HepG2 (cell line): ENCODE measurements at regions not wholly inside any gene's neighbourhood (a gene's known extent, or its start where the extent isn't known, plus 50 kb on each side); places are given as distances from the start of the nearest gene placed in this dataset.

Source experiments
- ATAC-seq: fragments of 200-7000 bp; cut with Tn5 transposase; 3 replicates; pipeline ENCODE4 v1.9.1; 2020; ENCODE audit warnings: mild to moderate bottlenecking, moderate library complexity
- BruUV-seq: library from RNA; stranded (reverse); fragments of 400-500 nt; replicated peaks from 2 replicates; lab custom pipeline; 2021; lab: Mats Ljungman, UMichigan
- CTCF ChIA-PET: fragments of 300-600 bp; formaldehyde crosslinking; extraction: SDS; loops from one replicate; lab custom pipeline; 2021; ENCODE audit warnings: low total read pairs, inconsistent platforms, low intra/inter-chr PET ratio; lab: Yijun Ruan, JAX
- POLR2A ChIA-PET: fragments of 350-600 bp; sonication (Branson Sonifier 250); formaldehyde crosslinking; loops from one replicate; lab custom pipeline; 2020; ENCODE audit warnings: antibody characterized with exemption, inconsistent platforms; lab: Yijun Ruan, JAX
- DNase-seq: peaks from one replicate; pipeline ENCODE4 v3.0.0-alpha.2; 2015; ENCODE audit warnings: low spot score
- FAIRE-seq: peaks from 3 replicates; lab custom pipeline; 2011; peaks lifted over from hg19 to GRCh38; lab: Jason Lieb, UNC
- H2AFZ ChIP-seq: one replicate; pipeline ENCODE4 v1.6.1; 2011; ENCODE audit warnings: low read length, inconsistent platforms
- H3K27ac ChIP-seq: fragments of 300-600 bp; 3 replicates; pipeline ENCODE4 v1.8.0; 2011; ENCODE audit warnings: mixed run types, mild to moderate bottlenecking, mixed read lengths, low read length, inconsistent platforms; ENCODE audit not compliant: insufficient read depth; ENCODE audit errors: extremely low read length
- H3K27me3 ChIP-seq, 2 experiments: fragments of 200-600 bp in 1 of 2; 2 replicates in 1 of 2; 3 replicates in 1 of 2; pipeline versions ENCODE4 v1.6.0 to v1.8.0; 2011; ENCODE audit warnings: low read length in 2 of 2, mild to moderate bottlenecking in 2 of 2, moderate library complexity in 2 of 2, inconsistent platforms in 1 of 2; ENCODE audit not compliant: insufficient read depth in 2 of 2, control insufficient read depth in 1 of 2
- H3K36me3 ChIP-seq, 2 experiments: fragments of 200-600 bp in 1 of 2; replicated peaks in 1 of 2; 2 replicates in 1 of 2; 3 replicates in 1 of 2; pipeline versions ENCODE4 v1.5.1 to v1.8.0; 2011; ENCODE audit warnings: low read length in 2 of 2, inconsistent platforms in 1 of 2; ENCODE audit not compliant: insufficient read depth in 2 of 2, control insufficient read depth in 1 of 2
- H3K4me1 ChIP-seq: 2 replicates; pipeline ENCODE4 v1.5.1; 2012; ENCODE audit warnings: low read length, inconsistent platforms; ENCODE audit not compliant: insufficient read depth
- H3K4me2 ChIP-seq: 2 replicates; pipeline ENCODE4 v1.6.0; 2011; ENCODE audit warnings: low read depth, low read length, inconsistent platforms
- H3K4me3 ChIP-seq, 3 experiments: fragments of 200-600 bp in 1 of 3; sonication (generic), shearing (Covaris generic) in 1 of 3; replicated peaks in 1 of 3; 2 replicates each; pipeline ENCODE4 v1.5.1; 2011 to 2016; ENCODE audit warnings: low read length in 3 of 3, inconsistent platforms in 2 of 3, low read depth in 2 of 3, mild to moderate bottlenecking in 2 of 3, control low read depth in 1 of 3, mixed read lengths in 1 of 3; ENCODE audit not compliant: insufficient read depth in 1 of 3
- H3K79me2 ChIP-seq: one replicate; pipeline ENCODE4 v1.6.1; 2011; ENCODE audit warnings: low read length, inconsistent platforms; ENCODE audit not compliant: insufficient read depth
- H3K9ac ChIP-seq: 2 replicates; pipeline ENCODE4 v1.6.0; 2011; ENCODE audit warnings: mild to moderate bottlenecking, low read depth, low read length, inconsistent platforms; ENCODE audit not compliant: insufficient read depth
- H3K9me3 ChIP-seq: 2 replicates; pipeline ENCODE4 v1.5.1; 2012; ENCODE audit warnings: mild to moderate bottlenecking, low read length
- H4K20me1 ChIP-seq: 2 replicates; pipeline ENCODE4 v1.6.0; 2011; ENCODE audit warnings: inconsistent platforms, mild to moderate bottlenecking, low read length, moderate library complexity; ENCODE audit not compliant: insufficient read depth
- CEBPB ChIP-seq: IDR thresholded peaks from 2 replicates; pipeline ENCODE4 v1.6.1; 2011; ENCODE audit warnings: low read depth, low read length, improper control_type of control experiment, borderline replicate concordance
- KLF15 ChIP-seq: sonication (generic); formaldehyde crosslinking; IDR thresholded peaks from 2 replicates; pipeline ENCODE4 v1.8.1; 2023; ENCODE audit warnings: borderline replicate concordance, mild to moderate bottlenecking, inconsistent platforms, missing genetic modification reagents, mixed read lengths
- NFE2 ChIP-seq: sonication (generic); formaldehyde crosslinking; IDR thresholded peaks from 2 replicates; pipeline ENCODE4 v1.4.0; 2020; ENCODE audit warnings: missing genetic modification reagents
- RBM39 ChIP-seq: fragments of 200-400 bp; formaldehyde crosslinking; IDR thresholded peaks from one replicate; pipeline ENCODE4 v1.6.1; 2018; ENCODE audit warnings: antibody characterized with exemption, mild to moderate bottlenecking, low read depth, low read length; ENCODE audit not compliant: poor library complexity, severe bottlenecking
- RNF219 ChIP-seq: sonication (generic); formaldehyde crosslinking; IDR thresholded peaks from 2 replicates; pipeline ENCODE4 v1.5.0; 2020; ENCODE audit warnings: mild to moderate bottlenecking, missing genetic modification reagents
- ZNF33B ChIP-seq: sonication (generic); formaldehyde crosslinking; IDR thresholded peaks from 2 replicates; pipeline ENCODE4 v1.5.1; 2020; ENCODE audit warnings: mild to moderate bottlenecking, missing genetic modification reagents
- ZNF510 ChIP-seq: sonication (generic); formaldehyde crosslinking; IDR thresholded peaks from 2 replicates; pipeline ENCODE4 v1.4.0; 2020; ENCODE audit warnings: low read depth, mild to moderate bottlenecking, missing genetic modification reagents
- WGBS: methylation state at CpG from one replicate; pipeline ENCODE4 v1.1.6; 2017; ENCODE audit warnings: low lambda C conversion rate; 5-methylcytosine and 5-hydroxymethylcytosine counted together
- in situ Hi-C: cut with HindIII; loops from 2 replicates; pipeline ENCODE4 v1.10.0; 2017; ENCODE audit warnings: low pct_unique_long_range_greater_than_20kb; ENCODE audit not compliant: extremely low pct_ligation_motif_present
- intact Hi-C: fragments of 100-400 bp; cut with micrococcal nuclease; formaldehyde crosslinking; loops from one replicate; pipeline ENCODE4 v1.10.0; 2022; ENCODE audit not compliant: unreplicated experiment
- TF ChIP-seq, protein P1 (sequence below), 2 experiments: IDR thresholded peaks; 2 replicates each; pipeline ENCODE4 v1.6.1; 2011 to 2012; ENCODE audit warnings: low read length in 2 of 2, borderline replicate concordance in 1 of 2, low read depth in 1 of 2, mild to moderate bottlenecking in 1 of 2, moderate library complexity in 1 of 2
- TF ChIP-seq, protein P2 (sequence below): sonication (generic); formaldehyde crosslinking; IDR thresholded peaks from 2 replicates; pipeline ENCODE4 v1.5.0; 2020; ENCODE audit warnings: mild to moderate bottlenecking, missing genetic modification reagents, moderate library complexity
- TF ChIP-seq, protein P3 (sequence below): sonication (generic); formaldehyde crosslinking; IDR thresholded peaks from 2 replicates; pipeline ENCODE4 v1.8.0; 2022; ENCODE audit warnings: mild to moderate bottlenecking, missing genetic modification reagents, moderate library complexity

DNA sequence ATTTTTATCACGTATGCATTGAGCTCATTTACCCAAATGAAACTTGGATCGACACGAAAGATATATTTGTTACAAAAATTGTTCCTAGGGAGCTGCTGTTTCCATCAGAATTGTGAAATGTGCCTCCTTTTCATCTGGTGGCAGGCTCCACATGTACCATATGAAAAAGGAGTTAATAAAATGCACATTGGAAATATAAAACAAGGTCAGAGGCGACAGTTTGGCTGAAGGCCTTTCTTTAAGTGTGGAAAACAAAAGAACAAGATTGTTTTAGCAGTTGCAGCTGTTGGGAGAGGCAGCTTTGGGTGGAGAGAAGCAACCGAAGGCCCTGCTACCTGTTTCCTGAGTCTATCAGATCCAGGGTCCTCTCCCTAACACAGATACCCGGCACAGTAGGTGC, 334.5 kb upstream of the NT5E start:
- ChIA-PET POLR2A (no interaction called here), CTCF (no interaction called here)
- FAIRE-seq, result no peak
- Histone ChIP-seq H3K4me2 (no peak overlapping the region), H4K20me1 (no peaks in the 10 kb centered on the region), H3K79me2 (no peaks in the 10 kb centered on the region), H3K36me3 (no peaks in the 10 kb centered on the region), H3K27me3 (no peaks in the 10 kb centered on the region; a peak in 1 of 5 replicates), H3K9me3 (no peaks in the 10 kb centered on the region), H3K4me1 (no peaks in the 10 kb centered on the region), H3K9ac (no peak overlapping the region), H3K4me3 (no peak overlapping the region), H2AFZ (no peak overlapping the region), H3K27ac (no peak overlapping the region)
- TF ChIP-seq KLF15 (CRISPR knock-in tag), result no peak
- in situ Hi-C loops, result no loop called here
- no TSS peak for BruUV-seq
- 6% methylated on average over 6 of the region's 6 CpGs for WGBS
- intact Hi-C loops, result no loop called here
- no peak for DNase-seq
- ATAC-seq, result no peak

- H3K79me2 ChIP-seq, result no peaks in the 10 kb centered on the region
- H3K27ac ChIP-seq, result no peak overlapping the region
- DNase-seq (no peak), ATAC-seq (no peak), FAIRE-seq (no peak)
- H4K20me1 ChIP-seq, result no peaks in the 10 kb centered on the region
- no peaks in the 10 kb centered on the region for H3K4me1 ChIP-seq
- intact Hi-C loops, result no loop called here
- CTCF ChIA-PET, result no interaction called here
- H2AFZ ChIP-seq, result no peak overlapping the region
- POLR2A ChIA-PET, result no interaction called here
- H3K27me3 ChIP-seq, result no peaks in the 10 kb centered on the region; a peak in 1 of 5 replicates
- H3K9ac ChIP-seq, result no peak overlapping the region
- 37% methylated on average over 6 of the region's 6 CpGs for WGBS
- H3K36me3 ChIP-seq, result no peaks in the 10 kb centered on the region
- no peaks in the 10 kb centered on the region for H3K9me3 ChIP-seq
- no peak overlapping the region for H3K4me2 ChIP-seq
- in situ Hi-C loops, result no loop called here
- no TSS peak for BruUV-seq
- H3K4me3 ChIP-seq, result no peak overlapping the region
- TF ChIP-seq ZNF33B (CRISPR knock-in tag), result no peak
- TF ChIP-seq NFE2 (CRISPR knock-in tag), result no peak
- TF ChIP-seq, protein P1, sequence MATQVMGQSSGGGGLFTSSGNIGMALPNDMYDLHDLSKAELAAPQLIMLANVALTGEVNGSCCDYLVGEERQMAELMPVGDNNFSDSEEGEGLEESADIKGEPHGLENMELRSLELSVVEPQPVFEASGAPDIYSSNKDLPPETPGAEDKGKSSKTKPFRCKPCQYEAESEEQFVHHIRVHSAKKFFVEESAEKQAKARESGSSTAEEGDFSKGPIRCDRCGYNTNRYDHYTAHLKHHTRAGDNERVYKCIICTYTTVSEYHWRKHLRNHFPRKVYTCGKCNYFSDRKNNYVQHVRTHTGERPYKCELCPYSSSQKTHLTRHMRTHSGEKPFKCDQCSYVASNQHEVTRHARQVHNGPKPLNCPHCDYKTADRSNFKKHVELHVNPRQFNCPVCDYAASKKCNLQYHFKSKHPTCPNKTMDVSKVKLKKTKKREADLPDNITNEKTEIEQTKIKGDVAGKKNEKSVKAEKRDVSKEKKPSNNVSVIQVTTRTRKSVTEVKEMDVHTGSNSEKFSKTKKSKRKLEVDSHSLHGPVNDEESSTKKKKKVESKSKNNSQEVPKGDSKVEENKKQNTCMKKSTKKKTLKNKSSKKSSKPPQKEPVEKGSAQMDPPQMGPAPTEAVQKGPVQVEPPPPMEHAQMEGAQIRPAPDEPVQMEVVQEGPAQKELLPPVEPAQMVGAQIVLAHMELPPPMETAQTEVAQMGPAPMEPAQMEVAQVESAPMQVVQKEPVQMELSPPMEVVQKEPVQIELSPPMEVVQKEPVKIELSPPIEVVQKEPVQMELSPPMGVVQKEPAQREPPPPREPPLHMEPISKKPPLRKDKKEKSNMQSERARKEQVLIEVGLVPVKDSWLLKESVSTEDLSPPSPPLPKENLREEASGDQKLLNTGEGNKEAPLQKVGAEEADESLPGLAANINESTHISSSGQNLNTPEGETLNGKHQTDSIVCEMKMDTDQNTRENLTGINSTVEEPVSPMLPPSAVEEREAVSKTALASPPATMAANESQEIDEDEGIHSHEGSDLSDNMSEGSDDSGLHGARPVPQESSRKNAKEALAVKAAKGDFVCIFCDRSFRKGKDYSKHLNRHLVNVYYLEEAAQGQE (IDR thresholded peaks at IDR 0.05; ENCODE audit: borderline replicate concordance in 1 of 2, low read depth in 1 of 2, low read length in 2 of 2), result no peak
- TF ChIP-seq, protein P2, sequence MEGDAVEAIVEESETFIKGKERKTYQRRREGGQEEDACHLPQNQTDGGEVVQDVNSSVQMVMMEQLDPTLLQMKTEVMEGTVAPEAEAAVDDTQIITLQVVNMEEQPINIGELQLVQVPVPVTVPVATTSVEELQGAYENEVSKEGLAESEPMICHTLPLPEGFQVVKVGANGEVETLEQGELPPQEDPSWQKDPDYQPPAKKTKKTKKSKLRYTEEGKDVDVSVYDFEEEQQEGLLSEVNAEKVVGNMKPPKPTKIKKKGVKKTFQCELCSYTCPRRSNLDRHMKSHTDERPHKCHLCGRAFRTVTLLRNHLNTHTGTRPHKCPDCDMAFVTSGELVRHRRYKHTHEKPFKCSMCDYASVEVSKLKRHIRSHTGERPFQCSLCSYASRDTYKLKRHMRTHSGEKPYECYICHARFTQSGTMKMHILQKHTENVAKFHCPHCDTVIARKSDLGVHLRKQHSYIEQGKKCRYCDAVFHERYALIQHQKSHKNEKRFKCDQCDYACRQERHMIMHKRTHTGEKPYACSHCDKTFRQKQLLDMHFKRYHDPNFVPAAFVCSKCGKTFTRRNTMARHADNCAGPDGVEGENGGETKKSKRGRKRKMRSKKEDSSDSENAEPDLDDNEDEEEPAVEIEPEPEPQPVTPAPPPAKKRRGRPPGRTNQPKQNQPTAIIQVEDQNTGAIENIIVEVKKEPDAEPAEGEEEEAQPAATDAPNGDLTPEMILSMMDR (CRISPR knock-in tag), result no peak
- TF ChIP-seq ZNF510, result no peak
- TF ChIP-seq, protein P3, sequence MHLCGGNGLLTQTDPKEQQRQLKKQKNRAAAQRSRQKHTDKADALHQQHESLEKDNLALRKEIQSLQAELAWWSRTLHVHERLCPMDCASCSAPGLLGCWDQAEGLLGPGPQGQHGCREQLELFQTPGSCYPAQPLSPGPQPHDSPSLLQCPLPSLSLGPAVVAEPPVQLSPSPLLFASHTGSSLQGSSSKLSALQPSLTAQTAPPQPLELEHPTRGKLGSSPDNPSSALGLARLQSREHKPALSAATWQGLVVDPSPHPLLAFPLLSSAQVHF (CRISPR knock-in tag), result no peak
- TF ChIP-seq CEBPB, result no peak
- TF ChIP-seq RBM39, result no peak
- no peak for TF ChIP-seq RNF219 (CRISPR knock-in tag)
These were observed 335.3 kb upstream of the NT5E start for GRCh38 chr6:85114581-85114935.
